Mucosa of rectum (tissue), 2 donors: ENCODE measurements at regions not wholly inside any gene's neighbourhood (a gene's known extent, or its start where the extent isn't known, plus 50 kb on each side); places are given as distances from the start of the nearest gene placed in this dataset.
"Not testable (repeated sequence)": the region's sequence is repeated elsewhere in the genome, so short reads cannot be mapped to it uniquely, and the experiment has no call there.

Source experiments
- H3K27ac ChIP-seq, 2 donors: one replicate each; pipeline ENCODE4 v1.7.0; 2013; ENCODE audit warnings: inconsistent platforms in 2 of 2, low read depth in 2 of 2, low read length in 2 of 2
- H3K27me3 ChIP-seq, 2 donors: one replicate each; pipeline ENCODE4 v1.7.0; 2013; ENCODE audit warnings: low read length in 2 of 2; ENCODE audit not compliant: control insufficient read depth in 2 of 2, insufficient read depth in 2 of 2
- H3K36me3 ChIP-seq, 2 donors: one replicate each; pipeline ENCODE4 v1.7.0; 2013; ENCODE audit warnings: low read length in 2 of 2; ENCODE audit not compliant: control insufficient read depth in 2 of 2, insufficient read depth in 2 of 2
- H3K4me1 ChIP-seq, 2 donors: one replicate each; pipeline ENCODE4 v1.7.0; 2013; ENCODE audit warnings: low read length in 2 of 2, mild to moderate bottlenecking in 1 of 2; ENCODE audit not compliant: control insufficient read depth in 2 of 2, insufficient read depth in 2 of 2
- H3K4me3 ChIP-seq, 2 donors: one replicate each; pipeline ENCODE4 v1.7.0; 2013; ENCODE audit warnings: low read length in 2 of 2
- H3K9ac ChIP-seq, 2 donors: one replicate each; pipeline ENCODE4 v1.7.0; 2013; ENCODE audit warnings: low read length in 2 of 2, low read depth in 1 of 2, mild to moderate bottlenecking in 1 of 2
- H3K9me3 ChIP-seq, 2 donors: one replicate each; pipeline ENCODE4 v1.7.0; 2013; ENCODE audit warnings: low read length in 2 of 2; ENCODE audit not compliant: control insufficient read depth in 2 of 2
- donor health status: healthy.
- donor health status: Normal muscosa, but diverticular disease.

- H3K36me3 ChIP-seq: no peaks in the 10 kb centered on the region
- H3K27me3 ChIP-seq: no peaks in the 10 kb centered on the region
- H3K4me1 ChIP-seq: no peaks in the 10 kb centered on the region
- H3K9ac ChIP-seq: no peak overlapping the region
- H3K4me3 ChIP-seq: no peak overlapping the region
- H3K9me3 ChIP-seq: no peaks in the 10 kb centered on the region
- no peak overlapping the region for H3K27ac ChIP-seq
These were observed 351.1 kb downstream of the GATA3 start for GRCh38 chr10:8405596-8405995.

GRCh38 chr10:8407501-8408021, 353.1 kb downstream of the GATA3 start:
- Histone ChIP-seq H3K4me3 (no peak overlapping the region), H3K27me3 (no peaks in the 10 kb centered on the region), H3K4me1 (no peaks in the 10 kb centered on the region), H3K9me3 (no peaks in the 10 kb centered on the region), H3K9ac (no peak overlapping the region), H3K36me3 (no peaks in the 10 kb centered on the region), H3K27ac (no peak overlapping the region)

- H3K27me3 ChIP-seq: no peaks in the 10 kb centered on the region
- H3K36me3 ChIP-seq: no peaks in the 10 kb centered on the region
These were observed 356.0 kb downstream of the GATA3 start for GRCh38 chr10:8410506-8410905.

GRCh38 chr10:8412541-8412940, 358.1 kb downstream of the GATA3 start:
- Histone ChIP-seq H3K4me1 (no peaks in the 10 kb centered on the region), H3K36me3 (no peaks in the 10 kb centered on the region), H3K9ac (no peak overlapping the region), H3K27me3 (no peaks in the 10 kb centered on the region), H3K27ac (no peak overlapping the region), H3K4me3 (no peak overlapping the region), H3K9me3 (no peaks in the 10 kb centered on the region)

More at GRCh38 chr10:8410506-8410905, 356.0 kb downstream of the GATA3 start:
- Histone ChIP-seq H3K4me3 (no peak overlapping the region), H3K4me1 (no peaks in the 10 kb centered on the region), H3K9me3 (no peaks in the 10 kb centered on the region), H3K9ac (no peak overlapping the region), H3K27ac (no peak overlapping the region)

- not testable (repeated sequence) for H3K4me3 ChIP-seq, H3K4me1 ChIP-seq, H3K27ac ChIP-seq, H3K36me3 ChIP-seq, H3K27me3 ChIP-seq, H3K9me3 ChIP-seq, H3K9ac ChIP-seq
These were observed 360.5 kb downstream of the GATA3 start for GRCh38 chr10:8415029-8415428.

GRCh38 chr10:8416192-8416701, 361.8 kb downstream of the GATA3 start:
- no peak overlapping the region for H3K9ac ChIP-seq
- H3K36me3 ChIP-seq: no peaks in the 10 kb centered on the region
- H3K9me3 ChIP-seq: no peaks in the 10 kb centered on the region
- no peaks in the 10 kb centered on the region for H3K27me3 ChIP-seq
- H3K4me1 ChIP-seq: no peaks in the 10 kb centered on the region
- H3K4me3 ChIP-seq: no peak overlapping the region
- H3K27ac ChIP-seq: no peak overlapping the region

GRCh38 chr10:8416760-8417159, 362.3 kb downstream of the GATA3 start:
- Histone ChIP-seq H3K9me3 (no peaks in the 10 kb centered on the region), H3K4me3 (no peak overlapping the region), H3K9ac (no peak overlapping the region), H3K27ac (no peak overlapping the region), H3K27me3 (no peaks in the 10 kb centered on the region), H3K4me1 (no peaks in the 10 kb centered on the region), H3K36me3 (no peaks in the 10 kb centered on the region)

- Histone ChIP-seq H3K36me3 (no peaks in the 10 kb centered on the region), H3K27ac (no peak overlapping the region), H3K4me3 (no peak overlapping the region), H3K4me1 (no peaks in the 10 kb centered on the region), H3K9ac (no peak overlapping the region), H3K27me3 (no peaks in the 10 kb centered on the region), H3K9me3 (no peaks in the 10 kb centered on the region)
These were observed 363.1 kb downstream of the GATA3 start for GRCh38 chr10:8417631-8418030.

- H3K4me1 ChIP-seq: no peaks in the 10 kb centered on the region
- H3K27ac ChIP-seq: no peak overlapping the region
- H3K36me3 ChIP-seq: no peaks in the 10 kb centered on the region
- H3K9me3 ChIP-seq: no peaks in the 10 kb centered on the region
- H3K9ac ChIP-seq: no peak overlapping the region
- no peak overlapping the region for H3K4me3 ChIP-seq
- H3K27me3 ChIP-seq: no peaks in the 10 kb centered on the region
These were observed 364.1 kb downstream of the GATA3 start for GRCh38 chr10:8418631-8419030.

- Histone ChIP-seq H3K4me1 (no peaks in the 10 kb centered on the region), H3K27ac (no peak overlapping the region), H3K27me3 (no peaks in the 10 kb centered on the region), H3K9ac (no peak overlapping the region), H3K36me3 (no peaks in the 10 kb centered on the region), H3K9me3 (no peaks in the 10 kb centered on the region), H3K4me3 (no peak overlapping the region)
These were observed 365.7 kb downstream of the GATA3 start for GRCh38 chr10:8420182-8420581.
